Heart left ventricle (tissue), 16 donors: ENCODE measurements at regions not wholly inside any gene's neighbourhood (a gene's known extent, or its start where the extent isn't known, plus 50 kb on each side); places are given as distances from the start of the nearest gene placed in this dataset.
"Not testable (repeated sequence)": the region's sequence is repeated elsewhere in the genome, so short reads cannot be mapped to it uniquely, and the experiment has no call there.

Source experiments
- ATAC-seq, 4 donors: fragments of 200-7000 bp; cut with Tn5 transposase; one replicate each; pipeline ENCODE4 v1.9.1; 2020 to 2022; ENCODE audit warnings: moderate library complexity in 4 of 4, mild to moderate bottlenecking in 3 of 4, moderate number of reproducible peaks in 1 of 4
- DNase-seq, 5 donors: peaks; one replicate each; pipeline ENCODE4 v3.0.0-alpha.2; 2020
- H3K27ac ChIP-seq, 12 donors: fragments of 200-600 bp; sonication (generic) in 4 of 12; one replicate each; pipeline versions ENCODE4 v1.5.0 to v1.8.0; 2016 to 2022; ENCODE audit warnings: mild to moderate bottlenecking in 2 of 12
- H3K27me3 ChIP-seq, 9 donors: fragments of 200-600 bp; sonication (generic) in 2 of 9; one replicate each; pipeline versions ENCODE4 v1.5.1 to v1.8.0; 2016 to 2022; ENCODE audit warnings: mild to moderate bottlenecking in 3 of 9
- H3K36me3 ChIP-seq, 9 donors: fragments of 200-600 bp; sonication (generic) in 2 of 9; one replicate each; pipeline versions ENCODE4 v1.5.0 to v1.8.0; 2018 to 2022; ENCODE audit warnings: mild to moderate bottlenecking in 2 of 9
- H3K4me1 ChIP-seq, 12 donors: fragments of 200-600 bp; sonication (generic) in 4 of 12; one replicate each; pipeline versions ENCODE4 v1.5.0 to v1.8.0; 2016 to 2022; ENCODE audit warnings: mild to moderate bottlenecking in 3 of 12
- H3K4me3 ChIP-seq, 12 donors: fragments of 200-600 bp; sonication (generic) in 4 of 12; one replicate each; pipeline versions ENCODE4 v1.5.0 to v1.8.0; 2017 to 2022; ENCODE audit warnings: mild to moderate bottlenecking in 9 of 12, moderate library complexity in 4 of 12
- H3K9me3 ChIP-seq, 12 donors: fragments of 200-600 bp; sonication (generic) in 4 of 12; one replicate each; pipeline versions ENCODE4 v1.5.0 to v1.8.0; 2016 to 2022; ENCODE audit warnings: mild to moderate bottlenecking in 1 of 12
- CTCF ChIP-seq, 12 donors: fragments of 200-600 bp; sonication (generic) in 4 of 12; IDR thresholded peaks; one replicate each; pipeline versions ENCODE4 v1.5.0 to v1.8.0; 2018 to 2022; ENCODE audit warnings: antibody characterized with exemption in 12 of 12, mild to moderate bottlenecking in 5 of 12
- POLR2A ChIP-seq, 2 donors: fragments of 450-650 bp; IDR thresholded peaks; one replicate each; pipeline ENCODE4 v1.6.1; 2017; ENCODE audit warnings: antibody characterized with exemption in 2 of 2, mild to moderate bottlenecking in 2 of 2, moderate library complexity in 2 of 2
- WGBS, 4 donors: extraction: QIAGEN DNeasy Blood & Tissue Kit in 2 of 4; methylation state at CpG; one replicate each; pipeline versions ENCODE4 v1.1.5 to v1.1.7; 2013 to 2018; 5-methylcytosine and 5-hydroxymethylcytosine counted together
- intact Hi-C, 10 donors: fragments of 100-400 bp; cut with DNase I; formaldehyde crosslinking; loops; one replicate each; pipeline versions ENCODE4 v1.11.1 to v1.14.2; 2022
- donor health status: ischemic (EF 13 %, LVEDD 7.1; RV severe dilation, severe dysfunction).
- donor health status: healthy with polysubstance abuse.
- donor health status: DM: no; HTN: yes; CAD: no.
- donor health status: DM: no; HTN: no; CAD: no.
- donor health status: ischemic (EF 25% LVEDD 6.9; RV normal size, moderate dysfunction).
- donor health status: ischemic (EF 25% LVEDD 5.7; RV mildly dilated, moderate dysfunction).
- donor health status: healthy.
- donor health status: DM: yes; HTN: yes; CAD: no.
- donor health status: ischemic (EF 35%, LVEDD 5.7; RV mildly dilated, moderate dysfunction).
- donor health status: nonischemic (EF 11% LVEDD 7.7; RV severe dilation, severe dysfunction).
- donor health status: DM: yes; HTN: yes; CAD: no.
- donor health status: PGD.
- donor health status: ischemic (EF 29% LVEDD 5.4; RV normal size, mild dysfunction).
- donor health status: nonischemic (EF 23%, LVEDD 6.1; RV moderate dilation, normal function).

GRCh38 chr2:92072461-92073035 lies 2798.7 kb upstream of the TEKT4 start:
- 77 to 90% (median 86%) methylated on average over 37 of the region's 37 CpGs for WGBS, 4 donors
- DNase-seq (peak in 1 of 5 donors; percentile 31), ATAC-seq (no peak)
- H3K9me3 ChIP-seq, result no peaks in the 10 kb centered on the region
- no peak overlapping the region for H3K4me3 ChIP-seq
- no peak for TF ChIP-seq CTCF (IDR thresholded peaks at IDR 0.05)
- no peak for TF ChIP-seq POLR2A (IDR thresholded peaks at IDR 0.05)
- H3K27me3 ChIP-seq, result peaks cover 0 to 5% (median 0%) of the 10 kb centered on the region in 9 donors
- H3K36me3 ChIP-seq, result no peaks in the 10 kb centered on the region
- no peaks in the 10 kb centered on the region for H3K4me1 ChIP-seq
- no peak overlapping the region for H3K27ac ChIP-seq
- intact Hi-C loops, result no loop called here

- no peak for ATAC-seq
- Histone ChIP-seq H3K4me1 (no peaks in the 10 kb centered on the region), H3K36me3 (no peaks in the 10 kb centered on the region), H3K4me3 (no peak overlapping the region), H3K27ac (no peak overlapping the region), H3K9me3 (no peaks in the 10 kb centered on the region), H3K27me3 (peaks cover 0 to 5% (median 0%) of the 10 kb centered on the region in 9 donors)
- intact Hi-C loops, result no loop called here
- TF ChIP-seq POLR2A (IDR thresholded peaks at IDR 0.05) (no peak), CTCF (IDR thresholded peaks at IDR 0.05) (no peak)
- WGBS, 4 donors, result 91 to 95% (median 93%) methylated on average over 60 of the region's 60 CpGs
- peak in 2 of 5 donors; percentile 11 to 30 for DNase-seq
Measured at GRCh38 chr2:92073036-92073814, 2798.0 kb upstream of the TEKT4 start.

GRCh38 chr2:92073815-92074548 lies 2797.2 kb upstream of the TEKT4 start:
- WGBS, 4 donors, result 89 to 91% (median 90%) methylated on average over 45 of the region's 45 CpGs
- DNase-seq (peak in 1 of 5 donors; percentile 8), ATAC-seq (no peak)
- Histone ChIP-seq H3K27me3 (peaks cover 0 to 5% (median 0%) of the 10 kb centered on the region in 9 donors), H3K27ac (no peak overlapping the region), H3K36me3 (no peaks in the 10 kb centered on the region), H3K4me3 (no peak overlapping the region), H3K4me1 (no peaks in the 10 kb centered on the region), H3K9me3 (no peaks in the 10 kb centered on the region)
- TF ChIP-seq CTCF (IDR thresholded peaks at IDR 0.05) (no peak), POLR2A (IDR thresholded peaks at IDR 0.05) (no peak)
- intact Hi-C loops, result no loop called here

- DNase-seq (no peak), ATAC-seq (no peak)
- H3K27ac ChIP-seq, result no peak overlapping the region
- intact Hi-C loops, result no loop called here
- no peaks in the 10 kb centered on the region for H3K36me3 ChIP-seq
- TF ChIP-seq CTCF (IDR thresholded peaks at IDR 0.05) (no peak), POLR2A (IDR thresholded peaks at IDR 0.05) (no peak)
- H3K4me1 ChIP-seq, result no peaks in the 10 kb centered on the region
- peaks cover 0 to 4% (median 0%) of the 10 kb centered on the region in 12 donors for H3K9me3 ChIP-seq
- H3K4me3 ChIP-seq, result no peak overlapping the region
- H3K27me3 ChIP-seq, result peaks cover 0 to 5% (median 0%) of the 10 kb centered on the region in 9 donors
- WGBS, 4 donors, result 54 to 75% (median 66%) methylated on average over 29 of the region's 29 CpGs
Measured at GRCh38 chr2:92074549-92074898, 2796.7 kb upstream of the TEKT4 start.

- DNase-seq, H3K9me3 ChIP-seq, H3K4me1 ChIP-seq, ATAC-seq, H3K4me3 ChIP-seq, H3K27ac ChIP-seq, intact Hi-C loops, H3K27me3 ChIP-seq, H3K36me3 ChIP-seq: not testable (repeated sequence)
- WGBS, 4 donors, result 75 to 81% (median 79%) methylated on average over 2 of the region's 2 CpGs
Measured at GRCh38 chr2:92075363-92075762, 2795.9 kb upstream of the TEKT4 start.
